ENCODE measurements at regions not wholly inside any gene's neighbourhood (a gene's known extent, or its start where the extent isn't known, plus 50 kb on each side); places are given as distances from the start of the nearest gene placed in this dataset.

DNA sequence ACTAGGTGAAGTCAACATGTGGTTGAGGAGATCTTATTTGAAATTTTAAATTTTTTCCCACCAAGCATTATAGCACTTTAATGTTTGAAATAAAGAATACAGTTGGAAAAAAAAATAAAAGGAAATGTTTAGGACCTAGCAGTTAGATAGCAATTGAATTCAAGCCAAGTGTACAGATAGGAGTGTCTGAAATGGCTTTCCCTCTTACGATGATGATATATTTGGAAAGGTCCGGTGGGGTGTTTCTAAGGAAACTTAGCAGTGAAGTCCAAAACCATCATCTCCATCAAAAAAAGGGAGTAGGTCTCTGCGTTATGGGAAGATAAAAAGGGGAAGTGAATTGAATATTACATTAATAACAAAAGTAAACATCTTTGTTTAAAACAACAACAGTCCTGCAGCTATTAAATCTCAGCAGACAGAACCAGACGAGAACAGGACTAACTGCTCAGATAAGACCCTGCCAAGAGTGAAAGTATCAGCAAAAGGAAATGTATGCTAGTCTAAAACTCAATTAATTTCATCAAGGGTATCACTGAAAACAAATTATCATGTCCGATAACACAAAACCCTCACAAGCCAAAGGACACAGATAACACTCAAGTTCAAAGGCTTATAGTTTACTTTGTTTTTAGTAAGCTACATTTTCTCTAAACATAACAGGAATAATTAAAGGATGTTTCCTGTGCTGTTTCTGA lies 242.0 kb downstream of the BMP4 start:
- no peak for TF ChIP-seq SRF (IDR thresholded peaks at IDR 0.05; ENCODE audit: low read depth, low read length)
- no peak for TF ChIP-seq POLR2A (IDR thresholded peaks at IDR 0.05; ENCODE audit: control extremely low read depth in 1 of 2, low read depth in 2 of 2, low read length in 2 of 2)
- TF ChIP-seq, protein P1, sequence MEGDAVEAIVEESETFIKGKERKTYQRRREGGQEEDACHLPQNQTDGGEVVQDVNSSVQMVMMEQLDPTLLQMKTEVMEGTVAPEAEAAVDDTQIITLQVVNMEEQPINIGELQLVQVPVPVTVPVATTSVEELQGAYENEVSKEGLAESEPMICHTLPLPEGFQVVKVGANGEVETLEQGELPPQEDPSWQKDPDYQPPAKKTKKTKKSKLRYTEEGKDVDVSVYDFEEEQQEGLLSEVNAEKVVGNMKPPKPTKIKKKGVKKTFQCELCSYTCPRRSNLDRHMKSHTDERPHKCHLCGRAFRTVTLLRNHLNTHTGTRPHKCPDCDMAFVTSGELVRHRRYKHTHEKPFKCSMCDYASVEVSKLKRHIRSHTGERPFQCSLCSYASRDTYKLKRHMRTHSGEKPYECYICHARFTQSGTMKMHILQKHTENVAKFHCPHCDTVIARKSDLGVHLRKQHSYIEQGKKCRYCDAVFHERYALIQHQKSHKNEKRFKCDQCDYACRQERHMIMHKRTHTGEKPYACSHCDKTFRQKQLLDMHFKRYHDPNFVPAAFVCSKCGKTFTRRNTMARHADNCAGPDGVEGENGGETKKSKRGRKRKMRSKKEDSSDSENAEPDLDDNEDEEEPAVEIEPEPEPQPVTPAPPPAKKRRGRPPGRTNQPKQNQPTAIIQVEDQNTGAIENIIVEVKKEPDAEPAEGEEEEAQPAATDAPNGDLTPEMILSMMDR (IDR thresholded peaks at IDR 0.05; ENCODE audit: control extremely low read depth in 1 of 3, insufficient read depth in 1 of 3, low read depth in 1 of 3, low read length in 3 of 3), result no peak
- no peak for TF ChIP-seq PHF8 (conservative IDR thresholded peaks at IDR 0.05; ENCODE audit: low read depth, low read length)
- TF ChIP-seq EZH2 (IDR thresholded peaks at IDR 0.05; ENCODE audit: low read depth, low read length, severe bottlenecking), result no peak
- TF ChIP-seq EP300 (IDR thresholded peaks at IDR 0.05; ENCODE audit: borderline replicate concordance in 1 of 2, low read depth in 2 of 2, low read length in 2 of 2), result no peak
- no peak for TF ChIP-seq CEBPB (IDR thresholded peaks at IDR 0.05; ENCODE audit: low read depth, low read length)
- TF ChIP-seq, protein P2, sequence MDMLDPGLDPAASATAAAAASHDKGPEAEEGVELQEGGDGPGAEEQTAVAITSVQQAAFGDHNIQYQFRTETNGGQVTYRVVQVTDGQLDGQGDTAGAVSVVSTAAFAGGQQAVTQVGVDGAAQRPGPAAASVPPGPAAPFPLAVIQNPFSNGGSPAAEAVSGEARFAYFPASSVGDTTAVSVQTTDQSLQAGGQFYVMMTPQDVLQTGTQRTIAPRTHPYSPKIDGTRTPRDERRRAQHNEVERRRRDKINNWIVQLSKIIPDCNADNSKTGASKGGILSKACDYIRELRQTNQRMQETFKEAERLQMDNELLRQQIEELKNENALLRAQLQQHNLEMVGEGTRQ (IDR thresholded peaks at IDR 0.05; ENCODE audit: low read length), result no peak
- no peak for TF ChIP-seq HDAC2 (IDR thresholded peaks at IDR 0.05; ENCODE audit: borderline replicate concordance in 1 of 2, low read depth in 2 of 2, low read length in 2 of 2)
- TF ChIP-seq JUND (IDR thresholded peaks at IDR 0.05; ENCODE audit: low read length), result no peak
- TF ChIP-seq SIN3A (conservative IDR thresholded peaks at IDR 0.05 in 1 of 2, IDR thresholded peaks at IDR 0.05 in 1 of 2; ENCODE audit: low read depth in 1 of 2, low read length in 2 of 2), result no peak

Data from H1 (cell line).